ENCODE measurements at regions not wholly inside any gene's neighbourhood (a gene's known extent, or its start where the extent isn't known, plus 50 kb on each side); places are given as distances from the start of the nearest gene placed in this dataset.

- H3K4me3 ChIP-seq (ENCODE audit: low read length): no peak overlapping the region
- no peak for TF ChIP-seq CTCF (IDR thresholded peaks at IDR 0.05; ENCODE audit: insufficient read depth, low read depth, low read length, missing control alignments)
- peak; percentile 49 for DNase-seq (ENCODE audit: low read depth)
These were observed 222.3 kb downstream of the CPE start for GRCh38 chr4:165600959-165601683.

- no peak for DNase-seq (ENCODE audit: low read depth)
- no peak for TF ChIP-seq CTCF (IDR thresholded peaks at IDR 0.05; ENCODE audit: insufficient read depth, low read depth, low read length, missing control alignments)
- H3K4me3 ChIP-seq (ENCODE audit: low read length): no peak overlapping the region
These were observed 223.8 kb downstream of the CPE start for GRCh38 chr4:165602621-165603020.

- no peak for TF ChIP-seq CTCF (IDR thresholded peaks at IDR 0.05; ENCODE audit: insufficient read depth, low read depth, low read length, missing control alignments)
- H3K4me3 ChIP-seq (ENCODE audit: low read length): no peak overlapping the region
- DNase-seq (ENCODE audit: low read depth): no peak
These were observed 225.4 kb downstream of the CPE start for GRCh38 chr4:165604181-165604580.

- TF ChIP-seq CTCF (IDR thresholded peaks at IDR 0.05; ENCODE audit: insufficient read depth, low read depth, low read length, missing control alignments): no peak
- H3K4me3 ChIP-seq (ENCODE audit: low read length): no peak overlapping the region
- no peak for DNase-seq (ENCODE audit: low read depth)
These were observed 227.0 kb downstream of the CPE start for GRCh38 chr4:165605811-165606210.

- no peak for TF ChIP-seq CTCF (IDR thresholded peaks at IDR 0.05; ENCODE audit: insufficient read depth, low read depth, low read length, missing control alignments)
- no peak overlapping the region for H3K4me3 ChIP-seq (ENCODE audit: low read length)
- no peak for DNase-seq (ENCODE audit: low read depth)
These were observed 227.8 kb downstream of the CPE start for GRCh38 chr4:165606465-165607205.

GRCh38 chr4:165609653-165610052 is 230.8 kb downstream of the CPE start:
- no peak overlapping the region for H3K4me3 ChIP-seq (ENCODE audit: low read length)
- DNase-seq (ENCODE audit: low read depth): no peak
- TF ChIP-seq CTCF (IDR thresholded peaks at IDR 0.05; ENCODE audit: insufficient read depth, low read depth, low read length, missing control alignments): no peak
